Epithelial cell of esophagus (primary cell): ENCODE measurements at regions not wholly inside any gene's neighbourhood (a gene's known extent, or its start where the extent isn't known, plus 50 kb on each side); places are given as distances from the start of the nearest gene placed in this dataset.
"Not testable (repeated sequence)": the region's sequence is repeated elsewhere in the genome, so short reads cannot be mapped to it uniquely, and the experiment has no call there.

Source experiments
- DNase-seq: peaks from one replicate; pipeline ENCODE4 v3.0.0; 2010; ENCODE audit warnings: low read depth
- H3K4me3 ChIP-seq: 2 replicates; pipeline ENCODE4 v1.5.1; 2011; ENCODE audit warnings: mild to moderate bottlenecking, low read length, control low read depth
- CTCF ChIP-seq: IDR thresholded peaks from 2 replicates; pipeline ENCODE4 v1.5.1; 2011; ENCODE audit warnings: low read depth, mild to moderate bottlenecking, low read length, control low read depth, inconsistent platforms; ENCODE audit not compliant: insufficient read depth; ENCODE audit errors: missing control alignments

GRCh38 chr10:107520348-107520747 is 355.8 kb upstream of the SORCS1 start:
- DNase-seq = no peak
- TF ChIP-seq CTCF = no peak
- H3K4me3 ChIP-seq = no peak overlapping the region

GRCh38 chr10:107517811-107518210 is 353.3 kb upstream of the SORCS1 start:
- no peak for DNase-seq
- H3K4me3 ChIP-seq = no peak overlapping the region
- no peak for TF ChIP-seq CTCF

- H3K4me3 ChIP-seq = no peak overlapping the region
- no peak for DNase-seq
- no peak for TF ChIP-seq CTCF
These were observed 351.8 kb upstream of the SORCS1 start for GRCh38 chr10:107516349-107516748.

- not testable (repeated sequence) for DNase-seq, H3K4me3 ChIP-seq
These were observed 339.5 kb upstream of the SORCS1 start for GRCh38 chr10:107504011-107504410.

- peak; percentile 22 for DNase-seq
- H3K4me3 ChIP-seq = no peak overlapping the region
- TF ChIP-seq CTCF = no peak
These were observed 337.9 kb upstream of the SORCS1 start for GRCh38 chr10:107502229-107502985.

GRCh38 chr10:107498983-107499382 is 334.5 kb upstream of the SORCS1 start:
- H3K4me3 ChIP-seq = no peak overlapping the region

GRCh38 chr10:107497024-107497423 is 332.5 kb upstream of the SORCS1 start:
- no peak for TF ChIP-seq CTCF
- no peak for DNase-seq
- no peak overlapping the region for H3K4me3 ChIP-seq

More at GRCh38 chr10:107498983-107499382, 334.5 kb upstream of the SORCS1 start:
- no peak for TF ChIP-seq CTCF
- no peak for DNase-seq
